HL-60 (cell line): ENCODE measurements at regions not wholly inside any gene's neighbourhood (a gene's known extent, or its start where the extent isn't known, plus 50 kb on each side); places are given as distances from the start of the nearest gene placed in this dataset.
A peak's percentile ranks its signal among the peaks of the same experiment; 100 is the strongest.

Experiments
- DNase-seq, 2 experiments: peaks; one replicate each; pipeline ENCODE4 v3.0.0-alpha.2; 2010 to 2020; ENCODE audit warnings: low read depth in 1 of 2, low spot score in 1 of 2
- H3K27ac ChIP-seq: fragments of 250-450 bp; sonication (Bioruptor Pico); replicated peaks from 2 replicates; pipeline ENCODE4 v1.5.1; 2020; ENCODE audit warnings: mild to moderate bottlenecking, moderate library complexity
- H3K27me3 ChIP-seq: fragments of 250-450 bp; sonication (Bioruptor Pico); 2 replicates; pipeline ENCODE4 v1.5.1; 2021; ENCODE audit warnings: mild to moderate bottlenecking, moderate library complexity; ENCODE audit not compliant: insufficient read depth, poor library complexity, severe bottlenecking
- H3K4me3 ChIP-seq: replicated peaks from 2 replicates; pipeline ENCODE4 v1.5.1; 2011; ENCODE audit warnings: mild to moderate bottlenecking, control low read depth, low read length; ENCODE audit not compliant: insufficient read depth
- GABPA ChIP-seq: IDR thresholded peaks from 2 replicates; pipeline ENCODE4 v1.6.1; 2012; ENCODE audit warnings: low read depth
- POLR2AphosphoS5 ChIP-seq: IDR thresholded peaks from 2 replicates; pipeline ENCODE4 v1.6.1; 2012; ENCODE audit warnings: low read depth
- SPI1 ChIP-seq: IDR thresholded peaks from 2 replicates; pipeline ENCODE4 v1.6.1; 2012; ENCODE audit warnings: low read depth, mild to moderate bottlenecking, borderline replicate concordance
- TF ChIP-seq, protein P1 (sequence below): IDR thresholded peaks from one replicate; pipeline ENCODE4 v1.5.1; 2011; ENCODE audit warnings: low read length, control low read depth, inconsistent platforms; ENCODE audit not compliant: insufficient read depth
- TF ChIP-seq, protein P2 (sequence below): IDR thresholded peaks from 2 replicates; pipeline ENCODE4 v1.6.1; 2012; ENCODE audit warnings: low read depth; ENCODE audit not compliant: insufficient replicate concordance

DNA sequence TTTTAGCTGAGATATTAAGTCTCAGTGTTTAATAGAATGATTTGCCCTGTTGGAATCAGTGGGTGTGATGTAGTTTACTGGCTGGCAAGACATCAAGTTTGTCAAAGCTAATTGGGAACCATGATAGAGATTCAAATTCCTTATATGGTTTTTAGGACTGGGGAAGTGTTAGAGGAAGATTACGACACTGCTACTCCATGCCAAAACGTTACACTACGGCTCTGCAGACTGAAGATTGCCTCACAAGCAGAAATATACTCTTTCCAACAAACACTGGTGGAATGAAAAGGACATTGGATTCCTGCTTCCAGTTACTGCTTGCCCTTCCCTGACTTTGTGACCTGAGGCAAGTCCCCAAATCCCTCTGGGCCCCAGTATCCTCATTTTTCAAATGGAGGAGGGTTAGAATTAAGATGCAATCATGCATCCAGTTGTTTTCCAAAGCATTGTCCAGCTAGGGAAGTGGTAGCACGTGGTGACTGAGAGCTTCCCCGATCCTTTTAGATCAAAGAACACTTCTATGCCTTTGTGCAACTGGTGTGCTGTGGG is 147.6 kb downstream of the CDC42EP3 start:
- Histone ChIP-seq H3K27me3 (no peaks in the 10 kb centered on the region), H3K27ac (peak overlapping the region; percentile 60), H3K4me3 (no peak overlapping the region)
- DNase-seq = peak; percentile 25 to 75
- TF ChIP-seq POLR2AphosphoS5 = no peak
- TF ChIP-seq SPI1 = peak; percentile 61; the same call in 1 of the 2 replicates

DNA sequence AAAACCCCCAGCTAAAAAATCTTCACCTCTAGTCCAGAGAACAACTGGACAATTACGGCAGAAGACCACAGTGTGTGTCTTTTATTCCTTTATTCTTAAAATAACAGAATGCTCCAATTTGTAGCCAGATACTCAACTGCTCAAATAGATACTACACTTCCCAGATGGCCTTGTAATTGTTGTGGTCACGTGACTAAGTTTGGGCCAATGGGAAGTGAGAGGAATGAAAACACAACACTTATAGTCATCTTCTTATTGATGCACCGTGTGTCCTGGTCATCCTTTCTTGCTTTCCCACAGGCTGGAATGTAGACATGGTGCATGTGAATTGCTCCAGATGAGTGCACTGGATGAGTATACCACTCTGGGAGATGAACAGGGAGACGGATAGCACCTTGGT is 145.1 kb downstream of the CDC42EP3 start:
- H3K4me3 ChIP-seq = no peak overlapping the region
- H3K27me3 ChIP-seq = no peaks in the 10 kb centered on the region
- H3K27ac ChIP-seq = no peak overlapping the region
- DNase-seq = no peak
- TF ChIP-seq, protein P1, sequence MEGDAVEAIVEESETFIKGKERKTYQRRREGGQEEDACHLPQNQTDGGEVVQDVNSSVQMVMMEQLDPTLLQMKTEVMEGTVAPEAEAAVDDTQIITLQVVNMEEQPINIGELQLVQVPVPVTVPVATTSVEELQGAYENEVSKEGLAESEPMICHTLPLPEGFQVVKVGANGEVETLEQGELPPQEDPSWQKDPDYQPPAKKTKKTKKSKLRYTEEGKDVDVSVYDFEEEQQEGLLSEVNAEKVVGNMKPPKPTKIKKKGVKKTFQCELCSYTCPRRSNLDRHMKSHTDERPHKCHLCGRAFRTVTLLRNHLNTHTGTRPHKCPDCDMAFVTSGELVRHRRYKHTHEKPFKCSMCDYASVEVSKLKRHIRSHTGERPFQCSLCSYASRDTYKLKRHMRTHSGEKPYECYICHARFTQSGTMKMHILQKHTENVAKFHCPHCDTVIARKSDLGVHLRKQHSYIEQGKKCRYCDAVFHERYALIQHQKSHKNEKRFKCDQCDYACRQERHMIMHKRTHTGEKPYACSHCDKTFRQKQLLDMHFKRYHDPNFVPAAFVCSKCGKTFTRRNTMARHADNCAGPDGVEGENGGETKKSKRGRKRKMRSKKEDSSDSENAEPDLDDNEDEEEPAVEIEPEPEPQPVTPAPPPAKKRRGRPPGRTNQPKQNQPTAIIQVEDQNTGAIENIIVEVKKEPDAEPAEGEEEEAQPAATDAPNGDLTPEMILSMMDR = no peak
- TF ChIP-seq, protein P2, sequence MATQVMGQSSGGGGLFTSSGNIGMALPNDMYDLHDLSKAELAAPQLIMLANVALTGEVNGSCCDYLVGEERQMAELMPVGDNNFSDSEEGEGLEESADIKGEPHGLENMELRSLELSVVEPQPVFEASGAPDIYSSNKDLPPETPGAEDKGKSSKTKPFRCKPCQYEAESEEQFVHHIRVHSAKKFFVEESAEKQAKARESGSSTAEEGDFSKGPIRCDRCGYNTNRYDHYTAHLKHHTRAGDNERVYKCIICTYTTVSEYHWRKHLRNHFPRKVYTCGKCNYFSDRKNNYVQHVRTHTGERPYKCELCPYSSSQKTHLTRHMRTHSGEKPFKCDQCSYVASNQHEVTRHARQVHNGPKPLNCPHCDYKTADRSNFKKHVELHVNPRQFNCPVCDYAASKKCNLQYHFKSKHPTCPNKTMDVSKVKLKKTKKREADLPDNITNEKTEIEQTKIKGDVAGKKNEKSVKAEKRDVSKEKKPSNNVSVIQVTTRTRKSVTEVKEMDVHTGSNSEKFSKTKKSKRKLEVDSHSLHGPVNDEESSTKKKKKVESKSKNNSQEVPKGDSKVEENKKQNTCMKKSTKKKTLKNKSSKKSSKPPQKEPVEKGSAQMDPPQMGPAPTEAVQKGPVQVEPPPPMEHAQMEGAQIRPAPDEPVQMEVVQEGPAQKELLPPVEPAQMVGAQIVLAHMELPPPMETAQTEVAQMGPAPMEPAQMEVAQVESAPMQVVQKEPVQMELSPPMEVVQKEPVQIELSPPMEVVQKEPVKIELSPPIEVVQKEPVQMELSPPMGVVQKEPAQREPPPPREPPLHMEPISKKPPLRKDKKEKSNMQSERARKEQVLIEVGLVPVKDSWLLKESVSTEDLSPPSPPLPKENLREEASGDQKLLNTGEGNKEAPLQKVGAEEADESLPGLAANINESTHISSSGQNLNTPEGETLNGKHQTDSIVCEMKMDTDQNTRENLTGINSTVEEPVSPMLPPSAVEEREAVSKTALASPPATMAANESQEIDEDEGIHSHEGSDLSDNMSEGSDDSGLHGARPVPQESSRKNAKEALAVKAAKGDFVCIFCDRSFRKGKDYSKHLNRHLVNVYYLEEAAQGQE = no peak
- TF ChIP-seq SPI1 (no peak), POLR2AphosphoS5 (no peak), GABPA (no peak)

DNA sequence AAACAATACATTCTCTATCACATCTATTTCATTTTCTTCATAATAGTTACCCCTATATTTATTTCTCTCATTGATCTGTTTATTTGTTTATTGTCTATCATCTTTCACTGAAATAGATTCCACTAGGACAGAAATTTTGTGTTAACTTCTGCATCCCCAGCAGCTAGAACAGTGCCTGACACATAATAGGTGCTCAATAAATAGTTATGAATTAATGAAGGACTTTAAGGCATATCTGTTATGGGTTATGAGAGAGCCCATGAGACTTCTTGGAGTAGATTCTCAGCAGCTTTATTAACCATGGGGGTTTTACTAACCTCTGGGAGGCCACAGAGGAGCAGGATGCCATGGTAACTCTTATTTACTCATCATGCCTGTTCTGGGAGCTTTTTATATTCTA is 144.6 kb downstream of the CDC42EP3 start:
- H3K4me3 ChIP-seq = no peak overlapping the region
- no peak overlapping the region for H3K27ac ChIP-seq
- no peak for DNase-seq
- no peaks in the 10 kb centered on the region for H3K27me3 ChIP-seq
- TF ChIP-seq, protein P2 = no peak

DNA sequence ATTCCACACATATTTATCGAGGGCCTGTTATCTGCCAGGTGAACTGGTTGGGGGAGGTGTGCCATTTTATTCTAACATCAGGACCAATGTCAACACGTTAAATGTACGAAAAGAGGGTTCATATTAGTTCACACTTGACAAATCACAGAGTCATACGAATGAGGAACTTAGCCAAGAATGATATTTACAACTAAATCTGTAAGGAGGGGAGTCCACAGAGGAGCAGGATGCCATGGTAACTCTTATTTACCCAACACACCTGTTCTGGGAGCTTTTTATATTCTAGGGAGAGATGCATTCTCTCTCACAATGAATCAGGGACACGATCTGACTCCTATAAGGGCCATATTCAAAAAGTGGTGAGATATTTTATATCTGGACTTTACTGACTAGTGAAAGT is 144.1 kb downstream of the CDC42EP3 start:
- Histone ChIP-seq H3K27me3 (no peaks in the 10 kb centered on the region), H3K4me3 (no peak overlapping the region), H3K27ac (no peak overlapping the region)
- TF ChIP-seq SPI1 (no peak), POLR2AphosphoS5 (no peak), GABPA (no peak)
- TF ChIP-seq, protein P2 = no peak
- TF ChIP-seq, protein P1 = no peak
- no peak for DNase-seq
